NCI-H1092 treated with DMSO at 0.1 percent for 48 hours (cell line): ENCODE measurements at regions not wholly inside any gene's neighbourhood (a gene's known extent, or its start where the extent isn't known, plus 50 kb on each side); places are given as distances from the start of the nearest gene placed in this dataset.
A peak's percentile ranks its signal among the peaks of the same experiment; 100 is the strongest.

ENCODE experiments used
- DNase-seq: peaks from one replicate; lab custom pipeline; 2025; lab: John Stamatoyannopoulos, UW

DNA sequence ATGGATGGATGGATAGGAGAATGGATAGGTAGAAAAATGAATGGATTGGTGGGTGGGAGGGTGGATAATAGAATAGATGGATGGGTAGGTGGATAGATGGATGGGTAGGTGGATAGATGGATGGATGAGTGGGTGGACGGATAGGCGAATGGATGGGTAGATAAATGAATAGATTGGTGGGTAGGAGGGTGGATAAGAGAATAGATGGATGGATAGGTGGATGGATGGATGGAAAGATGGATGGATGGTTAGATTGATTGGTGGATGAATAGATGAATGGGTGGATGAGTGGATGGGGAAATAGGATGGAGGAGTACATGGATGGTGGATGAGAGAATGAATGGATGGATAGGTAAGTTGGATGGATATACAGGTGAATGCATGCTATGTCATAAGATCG lies 110.5 kb downstream of the CEBPB start:
- DNase-seq = no peak

- no peak for DNase-seq
Observed at GRCh38 chr20:50301712-50302111, 111.1 kb downstream of the CEBPB start.

- DNase-seq = no peak
Observed at GRCh38 chr20:50302341-50303057, 111.9 kb downstream of the CEBPB start.

- DNase-seq = peak; percentile 13
Observed at GRCh38 chr20:50303573-50304500, 113.2 kb downstream of the CEBPB start.

DNA sequence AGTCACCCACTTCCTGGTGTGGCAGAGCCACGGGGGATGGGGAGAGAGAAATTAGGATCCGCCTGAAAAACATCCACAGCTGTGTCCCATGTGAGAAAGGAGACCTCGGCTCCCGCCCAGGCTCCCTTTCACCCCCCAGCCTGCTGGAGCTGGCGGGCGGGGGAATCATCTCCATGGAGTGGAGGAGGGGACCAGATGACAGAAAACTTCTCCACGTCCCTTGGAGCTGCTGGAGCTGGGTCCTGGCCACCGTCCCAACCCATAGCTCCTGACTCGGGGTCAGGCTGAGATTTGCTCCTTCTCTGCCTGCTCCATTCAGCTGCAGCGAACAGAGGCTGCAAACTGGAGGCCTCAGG lies 113.8 kb downstream of the CEBPB start:
- no peak for DNase-seq

DNA sequence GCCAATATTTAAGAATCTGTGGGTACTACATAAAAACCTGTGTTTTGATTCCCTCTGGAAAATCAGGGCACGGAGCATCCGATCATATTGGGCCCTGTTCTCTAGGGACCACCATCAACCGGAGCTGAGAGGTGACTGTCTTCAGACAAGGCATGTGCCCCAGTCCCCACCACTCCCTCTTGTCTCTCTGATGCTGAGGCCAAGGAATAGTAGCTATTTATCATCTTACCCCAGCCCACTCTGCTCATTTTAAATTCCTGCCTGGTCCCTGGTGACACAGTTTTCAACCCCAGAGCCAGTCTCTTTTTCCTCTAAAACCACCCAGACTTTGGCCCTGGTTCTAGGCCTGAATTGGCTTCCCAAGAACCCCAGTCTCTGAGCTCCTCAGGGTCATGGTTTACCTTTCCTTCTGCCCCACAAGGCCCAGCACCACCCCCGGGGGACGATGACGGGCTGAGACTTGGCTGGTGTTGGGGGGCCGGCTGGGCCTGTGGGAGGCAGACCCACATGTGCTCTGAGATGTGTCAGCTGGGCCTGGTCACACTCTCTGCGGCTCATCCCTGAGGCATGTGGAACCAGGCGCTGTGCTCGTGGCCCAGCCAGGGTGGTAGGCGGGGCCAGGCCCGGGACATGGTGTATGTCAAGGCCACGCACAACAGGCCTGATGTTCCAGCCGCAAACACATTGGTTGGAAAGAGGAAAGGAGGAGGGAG lies 114.4 kb downstream of the CEBPB start:
- no peak for DNase-seq

DNA sequence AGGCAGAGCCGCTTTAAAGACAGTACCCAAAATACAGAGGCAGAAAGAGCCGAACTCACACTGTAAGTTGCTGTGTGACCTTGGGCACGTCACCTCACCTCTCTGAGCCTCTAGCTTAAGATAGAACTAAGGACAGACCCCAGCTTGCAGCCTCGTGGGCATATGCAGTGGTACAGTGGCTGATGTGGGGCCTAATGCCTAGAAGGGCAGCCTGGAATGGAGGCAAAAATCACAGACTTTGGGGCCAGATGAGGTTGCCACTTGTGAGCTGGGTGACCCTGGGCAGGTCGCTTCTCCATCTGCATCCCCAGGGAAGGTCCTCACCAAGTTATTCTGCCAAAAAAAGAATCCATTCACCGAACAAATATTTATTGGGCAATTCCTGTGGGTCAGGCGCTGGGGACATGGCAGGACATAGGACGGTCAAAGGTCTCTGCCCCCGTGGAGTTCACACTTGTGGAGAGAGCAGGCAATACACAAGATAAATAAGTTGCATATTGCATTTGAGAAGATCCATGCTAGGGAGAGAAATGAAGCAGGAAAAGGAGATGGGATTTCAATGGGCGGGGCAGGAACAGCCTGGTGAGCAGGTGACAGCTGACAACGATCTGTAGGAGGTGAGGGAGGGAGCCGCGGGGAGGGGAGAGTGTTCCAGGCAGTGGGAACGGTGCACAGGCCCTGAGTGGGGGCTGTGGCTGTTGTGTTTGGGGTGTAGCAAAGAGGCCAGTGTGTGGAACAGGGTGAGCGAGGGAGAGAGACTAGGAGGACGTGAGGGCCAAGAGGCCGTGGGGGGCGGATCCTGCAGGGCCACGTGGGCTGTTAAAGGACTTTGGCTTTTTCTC lies 115.2 kb downstream of the CEBPB start:
- no peak for DNase-seq

GRCh38 chr20:50306478-50307423 lies 116.1 kb downstream of the CEBPB start:
- DNase-seq = no peak

DNA sequence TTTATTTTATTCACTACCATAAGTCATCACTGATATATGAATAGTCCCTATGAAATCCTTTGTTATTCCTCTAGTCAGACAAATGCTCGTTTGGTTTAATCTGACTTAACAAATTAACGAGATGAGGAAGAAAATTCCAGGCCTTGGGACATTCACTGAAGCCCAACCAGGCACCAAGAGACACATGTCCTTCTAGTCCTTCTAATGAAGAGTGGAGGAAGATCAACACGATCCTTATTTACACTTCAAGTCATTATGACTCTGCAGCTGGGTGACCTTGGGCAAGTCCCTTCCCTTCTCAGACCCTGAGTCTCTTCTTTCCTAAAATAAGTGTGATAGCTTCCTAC lies 117.5 kb downstream of the CEBPB start:
- DNase-seq = no peak

GRCh38 chr20:50308513-50309279 lies 118.1 kb downstream of the CEBPB start:
- no peak for DNase-seq

DNA sequence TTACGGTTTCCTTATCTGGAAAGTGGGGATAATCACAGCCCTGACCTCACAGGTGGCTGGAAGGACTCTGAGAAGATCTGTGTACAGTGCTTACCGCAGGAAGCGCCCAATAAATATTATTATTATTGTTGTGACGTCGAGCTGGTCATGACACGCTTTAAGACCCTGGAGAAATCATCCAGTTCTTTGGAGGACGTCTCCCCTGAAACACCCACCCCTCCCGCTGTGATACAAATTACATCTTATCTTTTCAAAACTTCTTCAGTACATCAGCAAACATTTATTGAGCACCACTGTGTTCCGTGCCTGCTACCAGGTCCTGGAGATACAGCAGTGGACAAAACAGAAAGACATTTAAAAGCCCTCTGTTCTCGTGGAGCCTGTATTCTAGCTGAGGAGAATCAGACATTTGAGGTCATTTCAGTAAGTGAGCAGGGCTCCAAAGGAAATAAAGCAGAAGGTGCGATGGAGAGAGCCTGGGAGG lies 118.7 kb downstream of the CEBPB start:
- DNase-seq = no peak

DNA sequence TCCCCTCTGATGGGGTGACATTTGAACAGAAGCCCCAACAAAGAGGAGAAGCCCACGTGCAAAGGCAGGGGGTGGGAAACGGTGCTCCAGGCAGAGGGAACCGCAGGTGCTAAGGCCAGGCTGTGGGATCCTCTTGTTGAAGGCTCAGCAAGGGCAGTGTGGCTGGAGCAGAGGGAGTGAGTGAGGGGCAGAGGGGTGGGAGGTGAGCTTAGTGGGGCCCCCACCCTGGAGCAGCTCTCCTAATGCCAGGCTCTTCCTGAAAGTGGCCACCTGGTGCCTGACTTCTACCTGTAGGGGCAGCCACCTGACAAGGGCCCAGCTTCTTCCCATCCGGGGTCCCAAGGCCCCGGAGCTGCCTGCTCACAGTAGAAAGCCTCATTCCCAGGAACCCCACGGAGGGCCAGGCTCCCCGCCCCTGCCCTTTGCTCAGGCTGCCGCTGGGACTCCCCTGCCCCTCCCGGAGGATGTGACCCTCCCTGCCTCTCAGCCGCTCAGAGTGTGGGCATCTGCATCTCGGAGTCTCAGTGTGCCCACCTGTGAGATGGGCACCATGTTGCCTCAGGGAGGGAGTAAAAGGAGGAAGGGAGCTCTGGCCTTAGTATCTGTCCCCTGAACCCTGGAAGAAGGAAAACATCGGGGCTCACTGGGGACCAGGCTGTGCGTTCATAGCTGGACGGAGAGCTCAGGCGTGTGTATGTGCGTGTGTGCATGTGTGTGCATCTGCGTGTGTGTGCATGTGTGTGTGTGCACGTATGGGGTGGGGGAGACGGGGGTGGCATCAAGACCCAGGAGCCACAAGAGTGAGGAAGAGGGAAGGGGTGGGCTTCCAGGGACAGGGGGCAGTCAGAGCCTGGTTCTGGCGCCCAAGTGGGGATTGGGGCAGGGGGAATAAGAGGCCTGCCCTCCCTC lies 119.4 kb downstream of the CEBPB start:
- DNase-seq = no peak

DNA sequence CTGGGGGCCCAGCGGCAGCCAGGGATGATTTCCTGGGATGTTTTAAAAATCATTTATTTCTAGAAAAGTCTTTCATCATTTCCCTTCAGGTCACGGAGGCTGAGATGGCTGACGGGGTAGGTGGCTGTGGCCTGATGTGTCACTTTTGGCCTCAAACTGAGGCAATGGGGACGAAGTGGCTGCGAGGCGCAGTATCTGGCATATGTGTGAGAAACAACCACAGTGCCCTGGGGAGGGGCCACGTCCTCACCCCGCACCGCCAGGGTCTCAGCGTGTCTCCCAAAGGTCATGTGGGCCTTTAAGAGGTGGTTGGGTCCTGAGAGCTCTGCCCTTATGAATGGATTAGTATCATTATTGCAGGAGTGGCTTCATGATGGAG lies 120.0 kb downstream of the CEBPB start:
- no peak for DNase-seq

DNA sequence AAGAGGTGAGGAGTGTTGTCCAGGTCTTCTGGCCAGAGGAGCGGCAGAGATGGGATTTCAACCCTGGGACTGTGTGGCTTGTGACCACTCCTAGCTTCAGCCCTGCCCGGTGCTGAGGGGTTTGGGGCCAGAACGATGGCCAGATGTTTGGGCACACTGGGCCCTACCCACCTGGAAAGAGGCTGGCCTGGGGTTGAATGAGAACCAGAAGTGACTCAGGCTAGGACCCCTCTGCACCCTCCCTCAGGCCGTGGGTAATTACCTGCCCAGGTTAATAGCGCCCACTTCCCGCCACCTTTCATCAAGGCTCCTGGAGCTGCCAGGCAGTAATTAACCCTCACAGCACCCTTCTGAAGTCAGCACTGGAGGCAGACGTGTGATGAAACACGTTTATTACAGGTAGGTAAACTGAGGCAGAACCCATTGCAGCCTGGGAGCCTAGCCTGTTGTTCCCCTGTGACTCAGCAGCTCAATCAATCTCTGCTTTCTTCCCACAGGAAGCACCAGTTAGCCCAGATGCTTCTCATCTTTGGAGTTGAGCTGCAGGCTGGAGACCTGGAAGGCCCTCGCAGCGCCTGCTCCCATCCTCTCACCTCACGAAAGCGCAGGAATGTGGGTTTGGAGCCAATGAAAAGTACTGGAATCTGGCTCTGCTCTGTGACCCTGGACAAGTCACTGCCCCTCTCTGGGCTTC lies 120.8 kb downstream of the CEBPB start:
- no peak for DNase-seq

GRCh38 chr20:50312002-50312681 lies 121.5 kb downstream of the CEBPB start:
- no peak for DNase-seq

- no peak for DNase-seq
Observed at GRCh38 chr20:50312682-50313521, 122.3 kb downstream of the CEBPB start.

DNA sequence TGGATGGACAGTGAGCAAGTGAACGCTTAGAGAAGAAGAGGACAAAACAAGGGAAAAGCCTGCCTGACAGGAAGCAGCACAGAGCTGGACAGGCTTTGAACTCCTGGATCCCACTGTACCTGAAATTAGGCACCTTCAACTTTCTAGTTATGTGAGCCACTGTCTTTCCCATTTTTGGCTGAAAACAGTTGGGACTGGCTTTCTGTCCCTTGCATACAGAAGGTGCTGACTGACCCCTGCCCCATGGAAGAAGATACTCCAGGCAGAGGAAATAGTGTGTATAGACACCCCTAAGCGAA lies 122.8 kb downstream of the CEBPB start:
- no peak for DNase-seq
